A549 (cell line): ENCODE measurements at regions not wholly inside any gene's neighbourhood (a gene's known extent, or its start where the extent isn't known, plus 50 kb on each side); places are given as distances from the start of the nearest gene placed in this dataset.

Experiments
- ATAC-seq, 2 experiments: fragments of 200-7000 bp in 1 of 2; fragments of >200 bp in 1 of 2; cut with Nextera tagmentation in 1 of 2; cut with Tn5 transposase in 1 of 2; 3 replicates each; pipeline versions ENCODE4 v1.8.0 to v1.9.1; 2018 to 2020; ENCODE audit warnings: mild to moderate bottlenecking in 1 of 2, moderate library complexity in 1 of 2
- CTCF ChIA-PET: fragments of 300-600 bp; sonication (Branson Sonifier 250); formaldehyde crosslinking; extraction: SDS; loops from one replicate; lab custom pipeline; 2021; ENCODE audit warnings: antibody characterized with exemption, inconsistent platforms; lab: Yijun Ruan, JAX
- POLR2A ChIA-PET: fragments of 350-600 bp; formaldehyde crosslinking; extraction: SDS; loops from one replicate; lab custom pipeline; 2021; ENCODE audit warnings: antibody characterized with exemption, inconsistent platforms; lab: Yijun Ruan, JAX
- DNase-seq, 2 experiments: peaks; one replicate each; pipeline versions ENCODE4 v3.0.0 to v3.0.0-alpha.2; 2011 to 2016; ENCODE audit warnings: low read depth in 1 of 2, low spot score in 1 of 2
- FAIRE-seq: peaks from 2 replicates; lab custom pipeline; 2011; peaks lifted over from hg19 to GRCh38; lab: Jason Lieb, UNC
- H3K27ac ChIP-seq, 2 experiments: fragments of >200 bp; sonication (Bioruptor Twin); formaldehyde crosslinking; 3 replicates each; pipeline ENCODE4 v1.5.1; 2016 to 2017
- H3K4me1 ChIP-seq: fragments of >200 bp; sonication (Bioruptor Twin); formaldehyde crosslinking; 3 replicates; pipeline ENCODE4 v1.6.1; 2016
- H3K4me2 ChIP-seq: fragments of >200 bp; sonication (Bioruptor Twin); formaldehyde crosslinking; 3 replicates; pipeline ENCODE4 v1.6.1; 2016
- H3K4me3 ChIP-seq: fragments of >200 bp; sonication (Bioruptor Twin); formaldehyde crosslinking; 3 replicates; pipeline ENCODE4 v1.5.1; 2016
- H3K9me3 ChIP-seq: fragments of >200 bp; sonication (Bioruptor Twin); formaldehyde crosslinking; 3 replicates; pipeline ENCODE4 v1.6.1; 2016
- BHLHE40 ChIP-seq: IDR thresholded peaks from 2 replicates; pipeline ENCODE4 v1.6.1; 2012; ENCODE audit warnings: low read depth, low read length, inconsistent platforms
- CHD2 ChIP-seq: fragments of 150-350 bp; IDR thresholded peaks from 2 replicates; pipeline ENCODE4 v1.6.1; 2014; ENCODE audit warnings: low read length; ENCODE audit not compliant: partially characterized antibody
- CHD4 ChIP-seq: fragments of 200-600 bp; sonication (generic); IDR thresholded peaks from 2 replicates; pipeline ENCODE4 v1.6.1; 2016; ENCODE audit warnings: antibody characterized with exemption, mild to moderate bottlenecking, borderline replicate concordance
- HEYL ChIP-seq: fragments of 250-450 bp; sonication (Bioruptor Pico); IDR thresholded peaks from 2 replicates; pipeline ENCODE4 v1.8.0; 2021; ENCODE audit warnings: mild to moderate bottlenecking, moderate library complexity
- HOXA7 ChIP-seq: fragments of 250-450 bp; sonication (Bioruptor Pico); IDR thresholded peaks from 2 replicates; pipeline ENCODE4 v1.5.0; 2020; ENCODE audit warnings: mild to moderate bottlenecking, moderate library complexity
- HOXB13 ChIP-seq: fragments of 250-450 bp; sonication (Bioruptor Pico); IDR thresholded peaks from 2 replicates; pipeline ENCODE4 v1.5.0; 2020; ENCODE audit warnings: low read depth, mild to moderate bottlenecking, moderate library complexity
- HOXB5 ChIP-seq: fragments of 250-450 bp; sonication (Bioruptor Pico); IDR thresholded peaks from 2 replicates; pipeline ENCODE4 v1.5.0; 2020; ENCODE audit warnings: mild to moderate bottlenecking, moderate library complexity
- KDM5A ChIP-seq: fragments of 200-600 bp; sonication (generic); IDR thresholded peaks from 2 replicates; pipeline ENCODE4 v1.6.1; 2016; ENCODE audit warnings: antibody characterized with exemption, mild to moderate bottlenecking
- MAZ ChIP-seq: fragments of 150-350 bp; IDR thresholded peaks from 2 replicates; pipeline ENCODE4 v1.6.1; 2014; ENCODE audit warnings: antibody characterized with exemption, low read depth, low read length, borderline replicate concordance
- NFE2L2 ChIP-seq: fragments of 150-350 bp; conservative IDR thresholded peaks from 2 replicates; pipeline ENCODE4 v1.6.1; 2014; ENCODE audit warnings: low read length
- NPAS2 ChIP-seq: fragments of 250-450 bp; sonication (Bioruptor Pico); IDR thresholded peaks from 2 replicates; pipeline ENCODE4 v1.8.0; 2022; ENCODE audit warnings: mild to moderate bottlenecking, moderate library complexity, borderline replicate concordance
- RAD21 ChIP-seq, 2 experiments: fragments of >200 bp in 1 of 2; sonication (Bioruptor Twin) in 1 of 2; formaldehyde crosslinking in 1 of 2; IDR thresholded peaks in 1 of 2; conservative IDR thresholded peaks in 1 of 2; 2 replicates in 1 of 2; 3 replicates in 1 of 2; pipeline ENCODE4 v1.6.1; 2012 to 2018; ENCODE audit warnings: inconsistent platforms in 1 of 2
- RARB ChIP-seq: fragments of 250-450 bp; sonication (Bioruptor Pico); IDR thresholded peaks from 2 replicates; pipeline ENCODE4 v1.8.0; 2021; ENCODE audit warnings: mild to moderate bottlenecking, moderate library complexity
- RCOR1 ChIP-seq: fragments of 150-350 bp; IDR thresholded peaks from 2 replicates; pipeline ENCODE4 v1.6.1; 2014; ENCODE audit warnings: antibody characterized with exemption, low read length, low read depth
- SMC3 ChIP-seq: fragments of >200 bp; sonication (Bioruptor Twin); formaldehyde crosslinking; IDR thresholded peaks from 3 replicates; pipeline ENCODE4 v1.6.1; 2018; ENCODE audit warnings: inconsistent platforms
- SREBF2 ChIP-seq: fragments of 450-650 bp; IDR thresholded peaks from 2 replicates; pipeline ENCODE4 v1.6.1; 2014; ENCODE audit warnings: mild to moderate bottlenecking, moderate library complexity
- WGBS: methylation state at CpG from one replicate; pipeline ENCODE4 v1.1.6; 2017; ENCODE audit errors: missing lambda C conversion rate; 5-methylcytosine and 5-hydroxymethylcytosine counted together
- TF ChIP-seq, protein P1 (sequence below): fragments of 200-600 bp; sonication (generic); IDR thresholded peaks from 2 replicates; pipeline ENCODE4 v1.6.1; 2016; ENCODE audit warnings: antibody characterized with exemption, mild to moderate bottlenecking, moderate library complexity
- TF ChIP-seq, protein P2 (sequence below): fragments of >200 bp; sonication (Bioruptor Twin); formaldehyde crosslinking; IDR thresholded peaks from 3 replicates; pipeline ENCODE4 v1.5.1; 2016
- TF ChIP-seq, protein P3 (sequence below): IDR thresholded peaks from 2 replicates; pipeline ENCODE4 v1.6.1; 2012
- TF ChIP-seq, protein P4 (sequence below): IDR thresholded peaks from 2 replicates; pipeline ENCODE4 v1.6.1; 2012; ENCODE audit warnings: low read depth, borderline replicate concordance

DNA sequence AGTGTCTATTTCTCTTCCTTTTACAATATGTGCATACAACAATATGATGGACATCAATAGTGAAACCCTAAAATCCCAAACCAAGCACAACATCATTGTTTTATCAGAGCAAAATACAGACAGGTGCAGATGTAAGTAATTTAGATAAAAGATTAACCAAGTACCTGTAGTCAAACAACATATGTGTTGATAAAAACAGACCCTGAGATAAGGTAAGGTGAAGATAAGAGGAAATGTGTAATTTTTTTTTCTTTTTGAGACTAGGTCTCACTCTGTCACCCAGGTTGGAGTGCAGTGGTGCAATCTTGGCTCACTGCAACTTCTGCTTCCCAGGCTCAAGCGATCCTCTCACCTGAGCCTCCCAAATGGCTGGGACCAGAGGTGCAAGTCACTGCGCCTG, 589.8 kb downstream of the PLCL1 start:
- Histone ChIP-seq H3K4me3 (no peak overlapping the region), H3K9me3 (no peaks in the 10 kb centered on the region), H3K4me2 (no peak overlapping the region), H3K27ac (no peak overlapping the region), H3K4me1 (no peaks in the 10 kb centered on the region)
- POLR2A ChIA-PET, result no interaction called here
- FAIRE-seq (no peak), ATAC-seq (no peak), DNase-seq (no peak)
- CTCF ChIA-PET, result no interaction called here
- TF ChIP-seq MAZ, result no peak
- no peak for TF ChIP-seq SREBF2
- no peak for TF ChIP-seq NFE2L2
- 46% methylated on average over 2 of the region's 2 CpGs for WGBS

DNA sequence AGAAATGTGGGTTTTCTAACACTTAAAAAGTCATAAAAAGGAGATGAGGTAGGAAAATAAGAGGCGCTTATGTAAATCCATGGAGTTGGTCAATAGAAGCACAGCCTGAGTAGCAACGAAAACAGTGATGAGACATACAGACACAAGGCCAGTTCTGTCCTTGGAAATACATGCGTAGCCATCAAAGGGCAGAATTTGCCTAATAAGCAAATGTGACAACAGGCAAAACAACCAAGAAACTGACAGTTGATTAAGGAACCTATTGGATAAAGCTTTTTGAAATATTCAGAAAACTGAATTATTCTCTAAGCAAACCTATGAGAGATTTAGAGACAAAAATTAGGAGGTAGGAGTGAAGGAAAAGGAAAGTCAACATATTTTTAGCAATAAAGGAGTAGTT, 586.3 kb downstream of the PLCL1 start:
- Histone ChIP-seq H3K27ac (no peak overlapping the region), H3K4me3 (no peak overlapping the region), H3K9me3 (no peaks in the 10 kb centered on the region), H3K4me1 (no peaks in the 10 kb centered on the region), H3K4me2 (no peak overlapping the region)
- TF ChIP-seq HOXB13 (CRISPR knock-in tag), result no peak
- TF ChIP-seq CHD2, result no peak
- TF ChIP-seq HOXB5 (CRISPR knock-in tag), result no peak
- TF ChIP-seq KDM5A, result no peak
- no peak for TF ChIP-seq HEYL (CRISPR knock-in tag)
- no peak for TF ChIP-seq RAD21 (conservative IDR thresholded peaks at IDR 0.05 in 1 of 2, IDR thresholded peaks at IDR 0.05 in 1 of 2)
- CTCF ChIA-PET, result no interaction called here
- POLR2A ChIA-PET, result no interaction called here
- ATAC-seq, result no peak
- DNase-seq, result no peak
- WGBS, result 55% methylated on average over 3 of the region's 3 CpGs
- FAIRE-seq, result no peak

DNA sequence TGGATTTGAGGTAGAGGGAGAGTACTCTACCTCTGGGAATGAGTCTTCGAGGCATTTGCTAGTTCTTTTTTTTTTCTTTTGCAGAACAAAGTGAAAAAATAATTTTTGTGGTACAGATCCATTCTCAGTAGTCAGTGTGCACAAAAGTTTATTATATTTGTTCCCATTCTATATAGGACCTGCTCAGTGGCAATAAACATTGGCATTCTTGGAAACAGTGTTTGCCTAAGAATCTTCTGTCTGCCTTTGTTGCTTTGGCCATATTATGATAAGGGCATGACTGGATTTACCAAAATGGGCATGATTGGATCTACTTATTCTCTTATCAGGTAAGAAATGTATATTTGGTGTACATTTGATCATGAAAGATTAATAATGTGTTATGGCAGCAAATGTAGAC, 583.3 kb downstream of the PLCL1 start:
- DNase-seq, result no peak
- POLR2A ChIA-PET, result no interaction called here
- Histone ChIP-seq H3K27ac (no peak overlapping the region), H3K9me3 (no peaks in the 10 kb centered on the region), H3K4me1 (no peaks in the 10 kb centered on the region), H3K4me2 (no peak overlapping the region), H3K4me3 (no peak overlapping the region)
- TF ChIP-seq BHLHE40 (no peak), NPAS2 (CRISPR knock-in tag) (no peak), RARB (CRISPR knock-in tag) (no peak), CHD4 (no peak), HOXB13 (CRISPR knock-in tag) (no peak), HOXA7 (CRISPR knock-in tag) (no peak), RCOR1 (no peak), SMC3 (no peak), HOXB5 (CRISPR knock-in tag) (no peak)
- TF ChIP-seq, protein P1, sequence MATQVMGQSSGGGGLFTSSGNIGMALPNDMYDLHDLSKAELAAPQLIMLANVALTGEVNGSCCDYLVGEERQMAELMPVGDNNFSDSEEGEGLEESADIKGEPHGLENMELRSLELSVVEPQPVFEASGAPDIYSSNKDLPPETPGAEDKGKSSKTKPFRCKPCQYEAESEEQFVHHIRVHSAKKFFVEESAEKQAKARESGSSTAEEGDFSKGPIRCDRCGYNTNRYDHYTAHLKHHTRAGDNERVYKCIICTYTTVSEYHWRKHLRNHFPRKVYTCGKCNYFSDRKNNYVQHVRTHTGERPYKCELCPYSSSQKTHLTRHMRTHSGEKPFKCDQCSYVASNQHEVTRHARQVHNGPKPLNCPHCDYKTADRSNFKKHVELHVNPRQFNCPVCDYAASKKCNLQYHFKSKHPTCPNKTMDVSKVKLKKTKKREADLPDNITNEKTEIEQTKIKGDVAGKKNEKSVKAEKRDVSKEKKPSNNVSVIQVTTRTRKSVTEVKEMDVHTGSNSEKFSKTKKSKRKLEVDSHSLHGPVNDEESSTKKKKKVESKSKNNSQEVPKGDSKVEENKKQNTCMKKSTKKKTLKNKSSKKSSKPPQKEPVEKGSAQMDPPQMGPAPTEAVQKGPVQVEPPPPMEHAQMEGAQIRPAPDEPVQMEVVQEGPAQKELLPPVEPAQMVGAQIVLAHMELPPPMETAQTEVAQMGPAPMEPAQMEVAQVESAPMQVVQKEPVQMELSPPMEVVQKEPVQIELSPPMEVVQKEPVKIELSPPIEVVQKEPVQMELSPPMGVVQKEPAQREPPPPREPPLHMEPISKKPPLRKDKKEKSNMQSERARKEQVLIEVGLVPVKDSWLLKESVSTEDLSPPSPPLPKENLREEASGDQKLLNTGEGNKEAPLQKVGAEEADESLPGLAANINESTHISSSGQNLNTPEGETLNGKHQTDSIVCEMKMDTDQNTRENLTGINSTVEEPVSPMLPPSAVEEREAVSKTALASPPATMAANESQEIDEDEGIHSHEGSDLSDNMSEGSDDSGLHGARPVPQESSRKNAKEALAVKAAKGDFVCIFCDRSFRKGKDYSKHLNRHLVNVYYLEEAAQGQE, result no peak
- TF ChIP-seq, protein P2, sequence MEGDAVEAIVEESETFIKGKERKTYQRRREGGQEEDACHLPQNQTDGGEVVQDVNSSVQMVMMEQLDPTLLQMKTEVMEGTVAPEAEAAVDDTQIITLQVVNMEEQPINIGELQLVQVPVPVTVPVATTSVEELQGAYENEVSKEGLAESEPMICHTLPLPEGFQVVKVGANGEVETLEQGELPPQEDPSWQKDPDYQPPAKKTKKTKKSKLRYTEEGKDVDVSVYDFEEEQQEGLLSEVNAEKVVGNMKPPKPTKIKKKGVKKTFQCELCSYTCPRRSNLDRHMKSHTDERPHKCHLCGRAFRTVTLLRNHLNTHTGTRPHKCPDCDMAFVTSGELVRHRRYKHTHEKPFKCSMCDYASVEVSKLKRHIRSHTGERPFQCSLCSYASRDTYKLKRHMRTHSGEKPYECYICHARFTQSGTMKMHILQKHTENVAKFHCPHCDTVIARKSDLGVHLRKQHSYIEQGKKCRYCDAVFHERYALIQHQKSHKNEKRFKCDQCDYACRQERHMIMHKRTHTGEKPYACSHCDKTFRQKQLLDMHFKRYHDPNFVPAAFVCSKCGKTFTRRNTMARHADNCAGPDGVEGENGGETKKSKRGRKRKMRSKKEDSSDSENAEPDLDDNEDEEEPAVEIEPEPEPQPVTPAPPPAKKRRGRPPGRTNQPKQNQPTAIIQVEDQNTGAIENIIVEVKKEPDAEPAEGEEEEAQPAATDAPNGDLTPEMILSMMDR, result no peak
- TF ChIP-seq, protein P3, sequence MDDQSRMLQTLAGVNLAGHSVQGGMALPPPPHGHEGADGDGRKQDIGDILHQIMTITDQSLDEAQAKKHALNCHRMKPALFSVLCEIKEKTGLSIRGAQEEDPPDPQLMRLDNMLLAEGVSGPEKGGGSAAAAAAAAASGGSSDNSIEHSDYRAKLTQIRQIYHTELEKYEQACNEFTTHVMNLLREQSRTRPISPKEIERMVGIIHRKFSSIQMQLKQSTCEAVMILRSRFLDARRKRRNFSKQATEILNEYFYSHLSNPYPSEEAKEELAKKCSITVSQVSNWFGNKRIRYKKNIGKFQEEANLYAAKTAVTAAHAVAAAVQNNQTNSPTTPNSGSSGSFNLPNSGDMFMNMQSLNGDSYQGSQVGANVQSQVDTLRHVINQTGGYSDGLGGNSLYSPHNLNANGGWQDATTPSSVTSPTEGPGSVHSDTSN, result no peak
- TF ChIP-seq, protein P4, sequence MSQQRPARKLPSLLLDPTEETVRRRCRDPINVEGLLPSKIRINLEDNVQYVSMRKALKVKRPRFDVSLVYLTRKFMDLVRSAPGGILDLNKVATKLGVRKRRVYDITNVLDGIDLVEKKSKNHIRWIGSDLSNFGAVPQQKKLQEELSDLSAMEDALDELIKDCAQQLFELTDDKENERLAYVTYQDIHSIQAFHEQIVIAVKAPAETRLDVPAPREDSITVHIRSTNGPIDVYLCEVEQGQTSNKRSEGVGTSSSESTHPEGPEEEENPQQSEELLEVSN, result no peak
- ATAC-seq, result no peak
- 4% methylated on average over 1 of the region's 1 CpG for WGBS
- FAIRE-seq, result no peak
- CTCF ChIA-PET, result no interaction called here
